IPS DF 6.9 (cell line): ENCODE measurements at regions not wholly inside any gene's neighbourhood (a gene's known extent, or its start where the extent isn't known, plus 50 kb on each side); places are given as distances from the start of the nearest gene placed in this dataset.
"Not testable (repeated sequence)": the region's sequence is repeated elsewhere in the genome, so short reads cannot be mapped to it uniquely, and the experiment has no call there.

ENCODE experiments used
- DNase-seq: peaks from one replicate; pipeline ENCODE4 v3.0.0-alpha.2; 2013; ENCODE audit warnings: low read depth, low spot score
- H3K27ac ChIP-seq: one replicate; pipeline ENCODE4 v1.5.1; 2013; ENCODE audit warnings: low read length, control low read depth
- H3K27me3 ChIP-seq: 2 replicates; pipeline ENCODE4 v1.6.1; 2013; ENCODE audit warnings: mild to moderate bottlenecking, low read length; ENCODE audit not compliant: control insufficient read depth, insufficient read depth
- H3K36me3 ChIP-seq: 2 replicates; pipeline ENCODE4 v1.6.1; 2013; ENCODE audit warnings: low read length; ENCODE audit not compliant: control insufficient read depth, insufficient read depth
- H3K4me1 ChIP-seq: 2 replicates; pipeline ENCODE4 v1.6.1; 2013; ENCODE audit warnings: low read length; ENCODE audit not compliant: control insufficient read depth, insufficient read depth
- H3K4me3 ChIP-seq: 2 replicates; pipeline ENCODE4 v1.5.1; 2013; ENCODE audit warnings: mild to moderate bottlenecking, low read length
- H3K9me3 ChIP-seq: 2 replicates; pipeline ENCODE4 v1.6.1; 2013; ENCODE audit warnings: low read length, inconsistent platforms; ENCODE audit not compliant: control insufficient read depth, insufficient read depth
- WGBS: extraction: QIAGEN DNeasy Blood & Tissue Kit; methylation state at CpG from one replicate; pipeline ENCODE4 v1.1.7; 2013; ENCODE audit warnings: mixed read lengths, missing lambda C conversion rate; ENCODE audit not compliant: insufficient read length, insufficient coverage; 5-methylcytosine and 5-hydroxymethylcytosine counted together

DNA sequence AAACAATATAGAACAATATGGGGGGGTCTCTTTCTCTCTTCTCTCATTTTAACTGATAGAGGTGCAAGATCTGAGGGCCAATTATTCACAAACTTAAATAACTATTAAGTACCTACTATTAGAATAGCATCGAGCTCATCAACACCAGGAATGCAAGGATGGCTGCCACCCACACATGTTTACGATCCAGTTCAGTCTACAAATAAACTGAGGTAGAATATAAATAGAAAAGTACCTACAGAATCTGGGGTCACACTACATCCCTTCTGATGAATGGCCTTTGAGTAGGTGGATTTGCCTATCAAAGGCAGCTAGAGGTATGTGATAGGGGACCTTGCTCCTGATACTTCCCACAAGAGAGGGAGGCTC lies 91.8 kb upstream of the ZNF366 start:
- Histone ChIP-seq H3K27me3 (no peaks in the 10 kb centered on the region), H3K9me3 (no peaks in the 10 kb centered on the region), H3K36me3 (no peaks in the 10 kb centered on the region), H3K4me1 (no peaks in the 10 kb centered on the region), H3K27ac (no peak overlapping the region), H3K4me3 (no peak overlapping the region)
- DNase-seq = no peak
- WGBS = no CpG with 5 or more reads among the region's 2 CpGs

DNA sequence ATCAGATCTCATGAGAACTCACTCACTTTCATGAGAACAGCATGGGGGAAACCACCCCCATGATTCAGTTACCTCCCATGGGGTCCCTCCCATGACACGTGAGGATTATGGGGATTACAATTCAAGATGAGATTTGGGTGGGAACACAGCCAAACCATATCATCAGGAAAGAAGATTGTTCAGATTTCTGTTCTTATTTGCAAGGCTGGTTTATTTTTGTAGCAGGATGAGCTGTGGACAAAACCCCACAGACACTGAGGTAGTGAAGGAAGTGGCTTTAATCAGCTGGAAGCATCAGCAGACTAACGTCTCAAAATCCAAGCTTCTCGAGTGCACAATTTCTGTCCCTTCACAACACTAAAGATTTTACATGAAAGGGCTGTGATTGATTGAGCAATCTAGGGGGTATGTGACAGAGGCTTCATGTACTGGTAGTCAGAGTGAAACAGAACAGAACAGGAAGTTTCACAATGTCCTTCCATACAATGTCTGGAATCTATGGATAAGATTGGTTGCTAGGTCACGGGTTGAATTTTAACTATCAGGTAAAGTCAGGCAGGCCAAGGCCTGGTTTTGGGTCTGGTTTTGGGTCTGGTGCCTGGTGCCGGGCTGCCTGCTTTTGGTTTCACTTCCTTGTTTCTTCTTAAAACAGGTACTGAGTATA lies 91.3 kb upstream of the ZNF366 start:
- no CpG with 5 or more reads among the region's 5 CpGs for WGBS
- DNase-seq = no peak
- H3K9me3 ChIP-seq = no peaks in the 10 kb centered on the region
- no peak overlapping the region for H3K4me3 ChIP-seq
- H3K27ac ChIP-seq = no peak overlapping the region
- no peaks in the 10 kb centered on the region for H3K27me3 ChIP-seq
- H3K36me3 ChIP-seq = no peaks in the 10 kb centered on the region
- no peaks in the 10 kb centered on the region for H3K4me1 ChIP-seq

DNA sequence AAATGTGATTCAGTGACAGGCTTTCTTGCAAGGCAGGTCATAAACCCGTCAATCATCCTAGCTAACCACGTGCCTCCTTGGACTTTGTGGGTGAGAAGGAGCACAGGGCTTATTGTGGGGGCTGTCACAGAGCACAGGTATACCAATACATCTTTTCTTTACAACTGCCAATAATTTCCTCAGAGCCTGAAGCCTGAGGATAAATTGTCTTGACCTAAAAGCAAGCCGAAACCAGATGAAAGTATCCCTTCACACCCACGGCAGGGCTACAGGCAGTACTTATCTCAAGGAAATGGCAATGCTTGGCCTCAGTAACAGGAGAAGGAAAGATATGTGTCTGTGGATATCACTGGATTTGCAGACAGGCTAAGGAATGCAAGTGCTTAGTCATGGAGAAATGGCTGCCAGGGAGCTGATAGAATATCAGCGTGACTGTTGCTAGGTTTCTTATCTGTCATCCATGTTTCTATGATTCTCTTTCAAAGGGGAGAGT lies 90.3 kb upstream of the ZNF366 start:
- no peak for DNase-seq
- no peaks in the 10 kb centered on the region for H3K27me3 ChIP-seq
- no peaks in the 10 kb centered on the region for H3K36me3 ChIP-seq
- no CpG with 5 or more reads among the region's 5 CpGs for WGBS
- no peaks in the 10 kb centered on the region for H3K4me1 ChIP-seq
- no peak overlapping the region for H3K4me3 ChIP-seq
- H3K9me3 ChIP-seq = no peaks in the 10 kb centered on the region
- H3K27ac ChIP-seq = no peak overlapping the region

DNA sequence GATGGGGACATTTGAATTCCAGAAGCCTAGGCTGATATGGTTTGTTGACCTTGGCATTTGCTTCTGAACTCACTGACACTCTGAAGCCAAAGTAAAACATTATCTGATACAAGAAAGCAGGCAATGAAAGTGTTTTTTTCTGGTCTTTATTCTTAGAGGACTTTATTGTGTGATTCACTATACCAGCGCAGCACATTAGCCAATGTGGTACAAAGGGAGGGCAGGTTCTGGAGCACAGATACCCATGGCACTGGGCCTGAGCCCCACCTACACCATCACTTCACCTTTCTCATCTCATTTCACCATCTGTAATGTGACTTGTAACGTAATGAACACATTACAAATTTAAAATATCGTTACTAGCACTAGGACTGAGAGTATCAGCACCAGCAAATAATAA lies 89.7 kb upstream of the ZNF366 start:
- Histone ChIP-seq H3K27ac (no peak overlapping the region), H3K27me3 (no peaks in the 10 kb centered on the region), H3K4me1 (no peaks in the 10 kb centered on the region), H3K9me3 (no peaks in the 10 kb centered on the region), H3K36me3 (no peaks in the 10 kb centered on the region), H3K4me3 (no peak overlapping the region)
- no CpG with 5 or more reads among the region's 3 CpGs for WGBS
- DNase-seq = no peak

DNA sequence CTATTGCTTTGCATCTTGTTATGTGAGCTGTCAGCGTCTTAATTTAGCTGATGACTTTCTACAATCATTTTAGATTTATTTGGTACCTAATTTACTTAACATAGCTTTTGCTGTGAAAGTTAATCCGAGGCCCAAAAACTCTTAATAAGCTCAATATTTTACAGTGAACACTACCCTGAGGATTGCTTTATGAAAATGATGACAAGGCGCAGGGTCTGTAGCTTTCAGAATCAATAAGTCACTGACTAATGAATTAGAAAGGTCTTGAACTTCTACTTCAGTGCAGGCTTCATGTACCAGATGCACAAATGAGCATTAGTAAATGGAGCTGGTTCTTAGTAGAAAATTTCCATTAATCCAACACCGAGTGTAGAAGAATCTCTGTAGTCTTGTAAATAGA lies 81.4 kb upstream of the ZNF366 start:
- no CpG with 5 or more reads among the region's 4 CpGs for WGBS
- no peak overlapping the region for H3K27ac ChIP-seq

DNA sequence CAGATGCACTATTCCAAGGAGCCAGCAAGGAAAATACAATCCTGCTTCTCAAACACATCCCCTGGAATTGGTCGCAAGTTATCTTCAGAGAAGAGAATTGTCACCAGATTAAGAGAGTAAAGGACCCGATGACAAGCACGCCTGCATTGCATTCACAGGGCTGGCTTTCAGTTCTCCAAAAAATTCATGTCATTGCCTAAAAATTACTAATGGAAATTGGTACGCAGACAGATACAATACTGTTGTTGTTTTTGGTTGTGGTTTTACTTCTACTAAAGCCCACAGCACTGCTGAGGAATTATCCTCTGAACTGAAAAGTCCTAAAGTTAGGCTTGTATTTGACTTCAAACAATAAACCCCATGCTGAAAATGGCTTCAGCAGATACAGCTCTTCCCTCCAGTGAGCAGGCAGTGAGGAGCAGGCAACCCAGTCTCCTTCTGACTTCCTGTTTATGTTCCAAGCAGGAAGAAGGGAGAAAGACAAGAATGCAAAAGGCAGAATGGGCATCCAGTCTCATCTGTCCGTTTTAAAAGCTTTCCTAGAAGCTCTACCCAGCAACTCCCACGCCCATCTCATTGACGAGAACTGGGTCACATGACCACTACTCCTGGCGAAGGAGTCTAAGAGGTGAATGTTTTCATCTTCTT lies 80.6 kb upstream of the ZNF366 start:
- Histone ChIP-seq H3K4me3 (no peak overlapping the region), H3K27ac (no peak overlapping the region)
- no peak for DNase-seq

More for the DNA sequence above, 81.4 kb upstream of the ZNF366 start:
- Histone ChIP-seq H3K36me3 (no peaks in the 10 kb centered on the region), H3K9me3 (no peaks in the 10 kb centered on the region), H3K4me1 (no peaks in the 10 kb centered on the region), H3K4me3 (no peak overlapping the region), H3K27me3 (no peaks in the 10 kb centered on the region)
- no peak for DNase-seq

DNA sequence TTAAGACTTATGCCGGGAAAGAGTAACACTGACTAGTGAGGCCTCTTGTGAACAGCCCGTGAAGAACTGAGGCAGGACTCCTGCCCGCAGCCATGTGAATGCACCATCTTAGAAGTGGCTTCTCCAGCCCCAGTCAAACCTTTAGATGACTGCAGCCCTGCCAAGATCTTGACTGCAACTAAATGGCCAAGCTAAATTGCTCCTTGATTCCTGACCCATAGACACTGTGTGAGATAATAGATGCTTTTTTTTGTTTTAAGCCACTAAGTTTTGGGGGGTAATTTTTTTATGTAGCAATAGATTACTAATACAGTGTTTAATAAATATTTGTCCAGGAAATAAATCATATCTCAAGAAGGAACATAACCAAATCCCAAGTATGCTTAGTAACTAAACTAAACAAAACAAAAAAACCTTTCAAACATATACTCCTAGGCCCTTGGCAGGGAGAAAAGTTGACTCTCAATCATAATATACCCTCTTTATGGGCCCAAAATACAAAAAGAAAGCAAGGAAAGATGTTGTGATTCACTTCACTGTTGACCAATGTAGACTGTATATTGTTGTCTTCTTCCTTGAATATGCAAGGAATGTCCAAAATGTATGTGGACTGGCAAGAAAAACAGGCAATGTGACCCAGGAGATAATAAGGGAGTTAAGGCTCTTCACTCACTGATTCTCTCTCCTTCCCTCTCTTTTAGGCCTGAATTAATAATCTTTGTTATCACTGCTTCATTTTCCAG lies 79.7 kb upstream of the ZNF366 start:
- H3K9me3 ChIP-seq = no peaks in the 10 kb centered on the region
- no peak overlapping the region for H3K4me3 ChIP-seq
- H3K4me1 ChIP-seq = no peaks in the 10 kb centered on the region
- DNase-seq = no peak
- no peak overlapping the region for H3K27ac ChIP-seq
- H3K36me3 ChIP-seq = no peaks in the 10 kb centered on the region
- H3K27me3 ChIP-seq = no peaks in the 10 kb centered on the region
- no CpG with 5 or more reads among the region's 3 CpGs for WGBS

More for the DNA sequence above, 80.6 kb upstream of the ZNF366 start:
- no peaks in the 10 kb centered on the region for H3K9me3 ChIP-seq
- H3K36me3 ChIP-seq = no peaks in the 10 kb centered on the region
- no peaks in the 10 kb centered on the region for H3K27me3 ChIP-seq
- H3K4me1 ChIP-seq = no peaks in the 10 kb centered on the region
- no CpG with 5 or more reads among the region's 8 CpGs for WGBS

DNA sequence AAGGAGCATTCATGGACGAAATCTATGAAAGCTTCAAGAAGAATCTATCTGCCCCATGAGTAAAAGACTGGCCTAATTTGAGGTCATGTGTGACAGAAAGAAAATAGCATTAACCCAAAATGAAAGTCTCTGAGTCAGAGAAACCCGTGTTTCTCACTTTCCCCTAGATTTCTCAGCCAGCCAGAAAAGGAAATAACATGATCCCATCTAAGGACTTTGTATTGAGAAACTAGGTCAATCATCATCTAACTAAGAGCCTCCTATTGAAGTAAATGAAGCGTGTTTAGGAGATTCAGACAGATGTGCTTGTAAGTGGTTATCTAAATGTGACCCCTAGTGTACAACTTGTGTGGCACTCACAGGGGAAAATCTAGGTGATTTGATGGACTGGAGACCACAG lies 77.3 kb upstream of the ZNF366 start:
- Histone ChIP-seq H3K27ac (no peak overlapping the region), H3K9me3 (no peaks in the 10 kb centered on the region), H3K4me3 (no peak overlapping the region), H3K4me1 (no peaks in the 10 kb centered on the region), H3K27me3 (no peaks in the 10 kb centered on the region), H3K36me3 (no peaks in the 10 kb centered on the region)
- no peak for DNase-seq
- no CpG with 5 or more reads among the region's 3 CpGs for WGBS

DNA sequence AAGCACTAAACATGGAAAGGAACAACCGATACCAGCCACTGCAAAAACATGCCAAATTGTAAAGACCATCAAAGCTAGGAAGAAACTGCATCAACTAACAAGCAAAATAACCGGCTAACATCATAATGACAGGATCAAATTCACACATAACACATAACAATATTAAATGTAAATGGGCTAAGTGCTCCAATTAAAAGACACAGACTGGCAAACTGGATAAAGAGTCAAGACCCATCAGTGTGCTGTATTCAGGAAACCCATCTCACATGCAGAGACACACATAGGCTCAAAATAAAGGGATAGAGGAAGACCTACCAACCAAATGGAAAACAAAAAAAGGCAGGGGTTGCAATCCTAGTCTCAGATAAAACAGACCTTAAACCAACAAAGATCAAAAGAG lies 72.1 kb upstream of the ZNF366 start:
- DNase-seq, H3K4me3 ChIP-seq, H3K36me3 ChIP-seq, H3K9me3 ChIP-seq, H3K27me3 ChIP-seq, H3K27ac ChIP-seq, H3K4me1 ChIP-seq: not testable (repeated sequence)
- WGBS = no CpG with 5 or more reads among the region's 2 CpGs

DNA sequence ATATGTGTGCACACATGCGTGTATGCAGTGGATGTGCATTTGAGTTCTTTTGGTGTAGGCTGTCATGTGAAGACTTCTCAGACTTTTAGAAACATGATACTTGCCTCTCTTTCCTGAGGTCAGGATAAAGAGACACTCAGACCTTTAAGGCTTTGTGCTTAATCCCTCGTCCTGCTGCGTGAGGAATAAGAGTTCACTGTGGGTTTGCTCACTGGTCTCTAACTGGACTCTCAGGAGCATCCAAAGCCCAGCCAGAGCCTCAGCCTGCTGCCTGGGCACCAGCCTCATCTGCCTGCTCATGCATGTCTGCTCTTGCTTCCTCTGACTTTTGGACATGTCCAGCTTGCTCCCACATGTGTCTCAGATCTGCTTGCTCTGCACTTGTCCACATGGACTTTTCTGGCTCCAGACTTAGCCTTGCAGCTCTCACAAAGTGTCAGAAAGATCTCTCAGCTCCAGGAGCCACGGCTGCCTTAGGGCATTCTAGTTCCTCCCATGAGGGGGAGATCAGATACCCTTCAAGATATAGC lies 65.1 kb upstream of the ZNF366 start:
- no CpG with 5 or more reads among the region's 4 CpGs for WGBS
- no peak for DNase-seq
- no peak overlapping the region for H3K27ac ChIP-seq
- no peak overlapping the region for H3K4me3 ChIP-seq
- no peaks in the 10 kb centered on the region for H3K9me3 ChIP-seq
- H3K27me3 ChIP-seq = no peaks in the 10 kb centered on the region
- H3K4me1 ChIP-seq = no peaks in the 10 kb centered on the region
- no peaks in the 10 kb centered on the region for H3K36me3 ChIP-seq
